ENCODE measurements at regions not wholly inside any gene's neighbourhood (a gene's known extent, or its start where the extent isn't known, plus 50 kb on each side); places are given as distances from the start of the nearest gene placed in this dataset.

DNA sequence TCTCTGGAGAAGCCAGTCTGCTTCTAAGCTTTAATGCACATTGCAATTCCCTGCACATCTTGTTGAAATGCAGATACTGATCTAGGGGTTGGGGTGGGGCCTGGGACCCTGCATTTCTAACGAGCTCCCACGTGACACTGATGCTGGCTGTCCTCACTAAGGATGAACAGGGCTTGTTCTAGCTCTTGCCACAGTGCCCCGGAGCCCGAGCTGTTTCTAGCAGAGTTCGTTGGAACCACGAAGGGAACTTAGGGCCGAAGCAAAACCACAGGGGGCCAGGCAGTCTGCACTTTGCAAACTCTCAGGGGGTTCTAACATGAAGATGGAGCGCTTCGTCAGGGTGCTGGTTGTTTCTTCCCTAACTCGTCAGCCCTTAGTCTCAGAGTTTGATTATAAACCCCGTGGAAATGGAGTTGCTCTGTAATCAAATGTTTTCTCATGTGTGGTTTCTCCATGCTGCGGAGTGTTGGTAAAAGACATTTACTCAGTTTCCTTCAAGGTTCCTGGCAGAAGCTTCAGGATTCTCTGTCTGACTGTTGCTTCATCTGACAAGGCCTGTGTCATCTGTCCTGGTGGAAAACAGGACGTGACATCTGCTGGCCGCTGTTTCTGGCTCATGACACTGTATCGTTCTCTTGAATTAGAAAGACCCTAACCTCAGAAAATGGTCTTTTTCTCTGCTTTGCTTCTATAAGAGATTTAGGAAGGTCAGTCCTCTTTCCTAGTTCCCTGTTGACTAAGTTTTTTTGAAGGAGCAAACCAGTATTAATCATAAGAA lies 221.5 kb downstream of the TEX29 start:
- Histone ChIP-seq H3K27me3 (peaks cover 32% of the 10 kb centered on the region), H3K4me1 (no peaks in the 10 kb centered on the region), H3K4me3 (no peak overlapping the region), H3K27ac (no peak overlapping the region), H3K36me3 (no peaks in the 10 kb centered on the region), H3K9me3 (no peaks in the 10 kb centered on the region)
- DNase-seq (no peak), ATAC-seq (no peak)
- intact Hi-C loops (cut with DNase I) = no loop called here
- TF ChIP-seq, protein P1, sequence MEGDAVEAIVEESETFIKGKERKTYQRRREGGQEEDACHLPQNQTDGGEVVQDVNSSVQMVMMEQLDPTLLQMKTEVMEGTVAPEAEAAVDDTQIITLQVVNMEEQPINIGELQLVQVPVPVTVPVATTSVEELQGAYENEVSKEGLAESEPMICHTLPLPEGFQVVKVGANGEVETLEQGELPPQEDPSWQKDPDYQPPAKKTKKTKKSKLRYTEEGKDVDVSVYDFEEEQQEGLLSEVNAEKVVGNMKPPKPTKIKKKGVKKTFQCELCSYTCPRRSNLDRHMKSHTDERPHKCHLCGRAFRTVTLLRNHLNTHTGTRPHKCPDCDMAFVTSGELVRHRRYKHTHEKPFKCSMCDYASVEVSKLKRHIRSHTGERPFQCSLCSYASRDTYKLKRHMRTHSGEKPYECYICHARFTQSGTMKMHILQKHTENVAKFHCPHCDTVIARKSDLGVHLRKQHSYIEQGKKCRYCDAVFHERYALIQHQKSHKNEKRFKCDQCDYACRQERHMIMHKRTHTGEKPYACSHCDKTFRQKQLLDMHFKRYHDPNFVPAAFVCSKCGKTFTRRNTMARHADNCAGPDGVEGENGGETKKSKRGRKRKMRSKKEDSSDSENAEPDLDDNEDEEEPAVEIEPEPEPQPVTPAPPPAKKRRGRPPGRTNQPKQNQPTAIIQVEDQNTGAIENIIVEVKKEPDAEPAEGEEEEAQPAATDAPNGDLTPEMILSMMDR (IDR thresholded peaks at IDR 0.05) = no peak

DNA sequence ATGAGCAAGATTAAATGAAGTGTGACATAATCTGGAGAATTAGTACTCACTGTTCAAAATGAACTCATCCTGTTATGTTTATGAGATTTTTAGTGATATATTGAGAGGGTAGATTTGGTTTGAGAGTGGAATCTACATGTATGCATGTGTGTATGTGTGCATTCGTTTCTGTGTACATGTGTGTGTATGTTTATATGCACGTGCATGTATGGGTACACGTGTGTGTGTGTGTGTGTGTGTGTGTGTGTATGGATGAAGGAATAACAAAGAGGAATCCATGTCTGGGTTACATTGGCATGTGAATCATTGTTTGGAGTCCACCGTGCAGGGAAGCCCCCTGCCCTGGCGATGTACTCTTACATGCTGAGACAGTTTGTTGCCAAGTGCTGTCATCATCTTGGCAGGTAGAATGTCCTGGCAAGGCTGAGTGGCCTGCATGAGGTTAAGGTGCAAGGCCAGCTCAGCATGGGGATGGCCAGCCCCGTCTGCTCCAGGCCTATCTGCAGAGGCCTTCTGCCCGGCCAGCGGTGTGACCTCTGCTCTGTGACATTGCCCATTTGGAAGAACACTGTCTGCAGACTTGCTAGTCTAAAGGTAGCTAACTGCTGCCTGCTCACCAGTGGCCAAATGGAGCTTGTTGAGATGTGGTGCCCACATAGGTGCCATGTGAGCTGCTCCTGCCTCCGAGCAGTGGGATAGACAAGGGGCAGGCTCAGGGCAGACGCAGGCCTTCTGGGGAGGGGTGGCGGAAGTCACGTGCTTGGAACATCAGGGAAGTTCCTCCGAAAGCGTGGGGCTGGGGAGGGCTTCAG lies 222.3 kb downstream of the TEX29 start:
- Histone ChIP-seq H3K36me3 (no peaks in the 10 kb centered on the region), H3K4me1 (no peaks in the 10 kb centered on the region), H3K9me3 (no peaks in the 10 kb centered on the region), H3K27ac (no peak overlapping the region), H3K4me3 (no peak overlapping the region), H3K27me3 (peaks cover 24% of the 10 kb centered on the region)
- DNase-seq (no peak), ATAC-seq (no peak)
- TF ChIP-seq, protein P1 (IDR thresholded peaks at IDR 0.05) = no peak
- intact Hi-C loops (cut with DNase I) = no loop called here

DNA sequence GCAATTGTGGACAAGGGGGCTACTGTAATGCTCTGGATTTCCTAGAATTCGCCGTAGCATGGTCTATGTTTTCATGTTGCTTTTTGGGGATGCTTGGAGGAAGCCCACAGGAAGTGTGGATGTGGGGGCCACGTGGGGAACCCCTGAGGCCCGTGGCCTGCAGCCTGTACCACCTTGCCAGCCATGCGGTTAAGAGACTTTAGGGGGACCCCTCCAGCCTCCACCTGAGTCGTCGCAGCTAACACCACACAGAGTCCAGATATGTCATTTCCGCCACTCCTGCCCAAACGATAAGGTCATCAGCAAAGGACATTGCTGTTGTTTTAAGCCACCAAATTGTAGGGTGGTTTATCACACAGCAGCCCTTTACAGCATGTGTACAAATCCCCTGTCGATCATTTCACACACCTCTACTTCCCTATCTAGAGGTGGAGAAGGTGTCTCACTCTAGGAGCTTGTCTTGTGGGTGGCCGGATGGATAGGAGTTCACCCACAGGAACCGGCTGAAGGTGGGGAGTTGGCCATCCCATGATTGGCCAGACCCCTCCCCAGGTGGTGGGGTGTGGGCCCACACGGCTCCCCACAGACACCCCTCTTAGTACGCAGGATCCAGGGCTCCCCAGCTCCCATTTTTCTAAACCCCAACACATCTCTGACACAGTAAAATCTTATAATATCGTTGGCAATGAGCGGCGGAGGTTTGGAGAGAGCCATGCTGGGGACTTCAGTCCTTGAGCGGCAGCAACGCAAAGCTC lies 226.7 kb downstream of the TEX29 start:
- intact Hi-C loops (cut with DNase I) = no loop called here
- Histone ChIP-seq H3K36me3 (no peaks in the 10 kb centered on the region), H3K4me3 (no peak overlapping the region), H3K4me1 (no peaks in the 10 kb centered on the region), H3K27ac (no peak overlapping the region), H3K27me3 (no peaks in the 10 kb centered on the region), H3K9me3 (no peaks in the 10 kb centered on the region)
- TF ChIP-seq, protein P1 (IDR thresholded peaks at IDR 0.05) = no peak
- no peak for DNase-seq
- ATAC-seq = no peak

DNA sequence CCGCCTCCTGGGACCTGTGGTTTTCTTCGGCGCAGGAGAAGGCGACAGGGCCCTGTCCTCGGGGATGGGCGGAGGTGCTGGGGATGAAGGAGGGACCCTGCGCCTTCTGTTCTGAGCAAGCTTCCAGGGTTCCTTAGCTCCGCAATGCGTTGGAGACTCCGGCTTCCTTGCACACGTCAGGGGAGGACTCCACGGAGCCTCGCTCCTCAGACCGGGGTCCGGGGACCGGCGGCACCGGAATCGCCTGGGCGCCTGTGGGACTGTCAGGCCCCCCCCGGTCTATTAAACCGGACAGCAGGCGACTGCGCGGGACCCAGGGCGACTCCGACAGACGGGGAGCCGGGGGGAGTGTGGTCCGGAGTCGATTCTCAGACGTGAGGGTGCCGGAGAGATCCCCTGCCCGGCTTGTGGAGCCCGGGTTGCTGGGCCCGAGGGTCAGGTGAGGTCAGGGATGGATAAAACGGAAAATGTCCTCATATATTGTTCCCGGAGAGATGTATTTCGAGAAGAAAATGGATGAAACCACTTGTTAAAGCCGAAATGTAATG lies 227.4 kb downstream of the TEX29 start:
- Histone ChIP-seq H3K27ac (no peak overlapping the region), H3K27me3 (no peaks in the 10 kb centered on the region), H3K4me3 (no peak overlapping the region), H3K36me3 (no peaks in the 10 kb centered on the region), H3K4me1 (no peaks in the 10 kb centered on the region), H3K9me3 (no peaks in the 10 kb centered on the region)
- intact Hi-C loops (cut with DNase I) = no loop called here
- ATAC-seq (no peak), DNase-seq (no peak)
- TF ChIP-seq, protein P1 (IDR thresholded peaks at IDR 0.05) = no peak

DNA sequence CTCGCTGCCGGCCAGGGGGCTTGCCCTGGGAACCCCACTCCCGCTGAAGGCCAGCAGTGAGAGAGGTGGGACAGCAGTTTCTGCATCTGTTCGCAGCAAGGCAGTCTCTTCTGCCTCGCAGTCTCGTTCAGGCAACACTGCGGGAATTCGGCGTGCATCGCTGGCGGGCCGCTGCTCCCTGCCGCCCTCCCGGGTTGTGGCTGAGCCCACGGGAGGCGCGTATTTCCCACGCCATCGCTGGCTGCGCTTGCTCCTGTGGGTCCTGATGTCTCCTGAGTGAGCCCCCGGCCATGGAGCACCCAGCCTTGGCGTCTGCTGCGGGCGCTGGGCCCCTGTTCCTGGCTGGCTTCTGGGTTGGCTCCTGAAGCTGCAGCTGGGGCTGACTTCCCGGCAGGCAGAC lies 227.9 kb downstream of the TEX29 start:
- Histone ChIP-seq H3K27ac (no peak overlapping the region), H3K36me3 (no peaks in the 10 kb centered on the region), H3K27me3 (no peaks in the 10 kb centered on the region), H3K4me1 (no peaks in the 10 kb centered on the region), H3K4me3 (no peak overlapping the region), H3K9me3 (no peaks in the 10 kb centered on the region)
- intact Hi-C loops (cut with DNase I) = no loop called here
- DNase-seq (no peak), ATAC-seq (no peak)
- TF ChIP-seq, protein P1 (IDR thresholded peaks at IDR 0.05) = no peak

Measured in upper lobe of right lung (tissue), 1 donor.